Activated CD4-positive, alpha-beta T cell treated with anti-CD3 and anti-CD28 coated beads for 48 hours (primary cell): ENCODE measurements at regions not wholly inside any gene's neighbourhood (a gene's known extent, or its start where the extent isn't known, plus 50 kb on each side); places are given as distances from the start of the nearest gene placed in this dataset.
A peak's percentile ranks its signal among the peaks of the same experiment; 100 is the strongest.

Source experiments
- DNase-seq: peaks from one replicate; pipeline ENCODE4 v3.0.0-alpha.2; 2020

DNA sequence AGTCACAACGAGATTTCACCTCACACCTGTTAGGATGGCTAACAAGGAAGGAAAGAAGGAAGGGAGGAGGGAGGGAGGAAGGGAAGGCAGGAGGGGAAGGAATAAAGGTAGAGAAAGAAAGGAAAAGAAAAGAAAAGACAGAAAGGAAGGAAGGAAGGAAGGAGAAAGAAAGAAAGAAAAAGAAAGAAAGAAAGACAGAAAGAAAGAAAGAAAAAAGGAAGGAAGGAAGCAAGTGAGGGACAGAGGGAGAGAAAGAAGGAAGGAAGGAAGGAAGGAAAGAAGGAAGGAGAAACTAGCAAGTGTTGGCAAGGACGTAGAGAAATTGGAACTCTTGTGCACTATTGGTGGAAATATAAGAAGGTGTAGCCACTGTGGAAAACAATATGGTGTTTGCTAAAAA lies 52.2 kb downstream of the CCDC185 start:
- DNase-seq = no peak

DNA sequence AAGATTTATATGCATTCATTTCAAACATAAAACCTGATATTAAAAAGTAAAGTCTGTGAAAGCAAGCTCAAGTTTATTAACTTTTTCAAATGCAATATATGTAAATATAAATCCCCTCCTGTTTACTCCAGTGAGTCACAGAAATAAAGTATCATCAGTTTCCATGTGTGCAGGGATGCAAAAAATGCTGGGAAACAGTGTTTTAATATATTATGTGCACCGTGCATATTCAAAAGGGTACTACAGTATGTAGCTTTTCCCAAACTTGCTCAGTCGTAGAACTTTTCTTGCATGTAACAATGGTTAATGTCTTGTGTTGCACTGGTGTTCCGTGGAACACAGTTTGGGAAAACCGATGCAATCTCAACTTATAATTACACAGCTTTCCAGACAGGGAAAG lies 60.7 kb downstream of the CCDC185 start:
- no peak for DNase-seq

- DNase-seq = no peak
These were observed 61.7 kb downstream of the CCDC185 start for GRCh38 chr1:223454959-223455358.

DNA sequence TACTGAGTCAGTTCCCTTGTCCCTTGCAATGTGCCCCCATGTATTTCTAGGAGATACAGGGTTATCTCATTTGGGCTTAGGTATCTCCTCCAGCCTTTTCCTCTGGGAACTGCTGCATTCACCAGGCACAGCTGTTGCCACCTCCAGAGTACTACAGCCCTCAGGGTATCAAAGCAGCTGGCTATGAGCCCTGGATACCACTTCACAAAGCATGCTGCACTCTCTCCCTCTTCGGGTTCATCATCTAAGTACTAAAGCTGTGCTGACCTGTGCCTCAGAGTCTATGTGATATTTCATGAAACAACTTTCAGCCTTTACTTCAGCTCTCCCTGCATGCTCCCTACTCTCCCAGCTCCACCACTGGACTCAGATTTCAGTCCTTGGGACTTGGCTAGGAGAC lies 62.3 kb downstream of the CCDC185 start:
- no peak for DNase-seq

DNA sequence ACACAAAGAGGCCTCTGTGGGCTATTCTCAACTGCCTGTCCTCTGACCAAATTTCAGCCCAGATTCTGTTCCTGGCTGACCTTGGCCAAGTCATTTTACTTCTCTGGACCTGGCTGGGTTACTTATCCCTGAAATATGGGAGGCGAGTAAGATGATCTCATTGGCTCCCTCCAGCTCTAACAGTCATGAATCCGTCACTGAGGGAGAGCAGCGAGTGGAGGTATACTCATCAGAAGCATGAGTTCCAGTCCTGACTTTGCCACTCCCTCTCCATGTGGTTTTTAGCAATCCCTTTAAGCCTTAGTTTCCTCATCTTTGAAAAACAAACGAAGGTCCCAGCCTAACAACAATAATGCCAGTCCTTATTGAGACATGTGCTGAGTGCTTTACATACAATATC lies 63.5 kb downstream of the CCDC185 start:
- no peak for DNase-seq

GRCh38 chr1:223460566-223461189 lies 67.5 kb downstream of the CCDC185 start:
- no peak for DNase-seq

DNA sequence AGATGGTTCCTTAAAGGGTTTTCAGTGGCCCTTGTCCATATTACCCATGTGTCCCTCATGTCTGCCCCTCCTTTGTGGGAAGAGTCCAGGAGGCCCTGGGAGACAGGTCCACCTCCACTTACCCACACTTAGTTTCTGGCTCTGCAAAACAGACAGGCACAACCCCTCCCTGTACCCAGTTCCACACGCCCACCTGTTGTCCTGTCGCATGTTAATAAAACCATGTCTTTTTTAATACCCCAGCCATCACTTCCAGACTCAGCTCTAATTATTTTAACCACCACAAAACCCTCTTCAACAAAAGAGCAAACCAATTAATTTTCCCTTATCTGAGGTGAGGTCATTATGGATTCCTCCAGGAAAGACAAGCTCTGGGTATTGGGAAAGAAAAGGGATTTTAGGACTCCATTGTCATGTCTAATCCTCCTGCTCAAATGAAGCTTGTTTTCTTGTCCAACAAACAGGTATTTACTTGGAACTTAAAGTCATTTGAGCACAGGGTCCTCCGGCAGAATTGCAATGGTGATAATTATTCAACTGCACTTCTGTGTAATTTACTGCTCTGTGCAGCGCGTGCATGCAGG lies 68.9 kb downstream of the CCDC185 start:
- no peak for DNase-seq

GRCh38 chr1:223462866-223463404 lies 69.7 kb downstream of the CCDC185 start:
- DNase-seq = no peak

- no peak for DNase-seq
These were observed 72.9 kb downstream of the CCDC185 start for GRCh38 chr1:223466151-223466550.

GRCh38 chr1:223471566-223471965 lies 78.4 kb downstream of the CCDC185 start:
- no peak for DNase-seq

GRCh38 chr1:223472057-223472456 lies 78.8 kb downstream of the CCDC185 start:
- DNase-seq = no peak

DNA sequence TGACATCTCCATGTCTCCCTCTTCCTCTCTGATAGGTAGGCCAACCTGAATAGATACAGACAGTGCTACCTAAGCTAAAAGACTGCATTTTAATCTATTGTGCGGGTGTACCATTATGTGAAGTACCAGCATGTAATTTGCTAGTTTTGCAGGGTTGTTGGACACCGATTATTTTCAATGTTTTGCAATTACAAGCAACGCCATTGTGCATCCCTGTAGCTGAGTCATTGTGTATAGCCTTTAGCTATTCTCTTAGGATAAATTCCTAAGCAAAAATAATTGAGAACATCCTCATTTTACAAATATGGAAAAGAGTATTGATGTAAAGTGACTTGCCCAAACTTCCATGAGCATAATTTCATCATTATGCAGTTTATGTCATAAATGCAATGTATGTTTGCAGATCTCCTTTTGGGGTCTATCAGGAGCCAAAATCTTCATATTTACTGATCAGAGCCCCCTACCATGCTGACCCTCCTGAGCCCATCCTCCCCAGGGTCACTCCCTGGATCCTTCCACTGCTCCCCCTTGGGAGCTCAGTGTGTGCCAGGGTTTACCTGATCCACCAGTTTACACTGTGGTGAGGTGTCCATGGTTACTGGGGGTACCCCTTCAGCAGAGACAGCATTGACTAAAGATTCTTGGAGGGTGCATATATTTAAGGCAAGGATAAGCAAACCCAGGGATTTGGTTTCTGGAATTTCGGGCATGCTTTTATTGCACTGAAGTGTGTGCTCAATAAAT lies 80.6 kb downstream of the CCDC185 start:
- no peak for DNase-seq

DNA sequence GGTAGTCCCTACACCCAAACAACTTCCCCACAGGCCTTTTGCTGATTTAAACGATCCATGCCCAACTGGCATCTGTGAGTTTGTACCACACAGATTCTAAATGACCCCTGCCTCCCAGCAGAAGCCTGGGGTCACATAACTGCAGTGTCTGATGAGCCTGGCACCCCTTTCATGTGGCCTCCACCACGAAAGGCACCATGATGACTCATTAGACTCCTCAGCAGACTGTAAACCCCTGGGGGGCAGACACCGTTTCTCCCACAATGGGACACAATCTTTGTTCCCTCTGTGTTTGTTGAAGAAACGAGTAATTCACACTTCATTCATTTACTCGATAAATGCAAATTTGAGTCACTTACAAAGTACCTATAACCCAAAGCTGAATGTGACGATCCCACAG lies 81.6 kb downstream of the CCDC185 start:
- peak; percentile 9 for DNase-seq

DNA sequence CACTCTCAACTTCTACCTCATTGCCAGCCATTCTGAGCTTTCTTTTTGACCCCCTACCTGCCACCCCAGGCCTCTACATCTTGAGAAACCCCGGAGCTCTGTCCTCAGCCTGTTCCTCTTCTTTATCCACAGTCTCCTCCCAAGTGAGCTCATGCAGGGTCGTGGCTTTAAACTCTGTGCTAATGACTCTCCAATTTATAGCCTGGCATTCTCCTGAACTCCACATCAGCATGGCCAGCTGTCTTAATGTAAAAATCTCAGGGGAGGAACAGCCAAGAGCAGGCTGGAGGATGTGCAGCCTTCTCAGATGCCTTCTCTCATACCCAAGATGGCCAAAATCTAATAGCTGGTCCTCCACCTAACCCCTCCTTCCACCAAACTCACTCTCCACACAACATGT lies 84.2 kb downstream of the CCDC185 start:
- no peak for DNase-seq

DNA sequence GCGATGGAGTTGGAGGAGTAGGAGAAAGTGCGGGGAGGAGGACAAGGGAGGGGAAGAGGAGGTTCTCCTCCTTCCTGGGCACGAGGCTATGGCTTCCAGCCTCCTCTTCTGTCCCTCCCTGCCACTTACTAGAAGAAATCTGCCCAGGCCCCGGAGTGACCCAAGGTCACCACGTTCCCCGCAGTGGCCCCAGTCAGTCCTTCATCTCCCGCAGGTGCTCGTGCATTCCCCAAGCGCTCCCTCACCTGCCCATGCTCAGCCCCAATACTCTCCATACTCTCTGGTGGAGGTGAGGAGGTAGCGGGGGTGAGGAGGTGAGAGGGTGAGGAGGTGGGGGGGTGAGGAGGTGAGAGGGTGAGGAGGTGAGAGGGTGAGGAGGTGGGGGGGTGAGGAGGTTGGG lies 85.4 kb downstream of the CCDC185 start:
- no peak for DNase-seq

DNA sequence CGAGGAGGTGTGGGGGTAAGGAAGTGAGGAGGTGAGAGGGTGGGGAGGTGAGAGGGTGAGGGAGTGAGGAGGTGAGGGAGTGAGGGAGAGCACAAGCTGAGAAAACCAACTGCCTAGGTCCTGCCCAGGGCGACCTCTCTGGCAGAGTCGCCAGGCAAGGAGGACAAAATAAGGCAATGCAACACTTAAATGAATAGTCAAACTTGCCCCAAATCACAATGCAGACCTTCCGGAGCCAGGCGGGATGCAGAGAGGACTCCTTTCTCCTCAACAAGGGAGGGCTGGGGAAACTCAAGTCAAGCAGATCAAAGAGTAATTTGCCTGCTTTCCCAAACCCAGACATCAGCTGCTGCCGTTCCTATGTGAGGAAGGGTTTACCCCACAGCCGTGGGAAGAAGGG lies 86.0 kb downstream of the CCDC185 start:
- DNase-seq = no peak

DNA sequence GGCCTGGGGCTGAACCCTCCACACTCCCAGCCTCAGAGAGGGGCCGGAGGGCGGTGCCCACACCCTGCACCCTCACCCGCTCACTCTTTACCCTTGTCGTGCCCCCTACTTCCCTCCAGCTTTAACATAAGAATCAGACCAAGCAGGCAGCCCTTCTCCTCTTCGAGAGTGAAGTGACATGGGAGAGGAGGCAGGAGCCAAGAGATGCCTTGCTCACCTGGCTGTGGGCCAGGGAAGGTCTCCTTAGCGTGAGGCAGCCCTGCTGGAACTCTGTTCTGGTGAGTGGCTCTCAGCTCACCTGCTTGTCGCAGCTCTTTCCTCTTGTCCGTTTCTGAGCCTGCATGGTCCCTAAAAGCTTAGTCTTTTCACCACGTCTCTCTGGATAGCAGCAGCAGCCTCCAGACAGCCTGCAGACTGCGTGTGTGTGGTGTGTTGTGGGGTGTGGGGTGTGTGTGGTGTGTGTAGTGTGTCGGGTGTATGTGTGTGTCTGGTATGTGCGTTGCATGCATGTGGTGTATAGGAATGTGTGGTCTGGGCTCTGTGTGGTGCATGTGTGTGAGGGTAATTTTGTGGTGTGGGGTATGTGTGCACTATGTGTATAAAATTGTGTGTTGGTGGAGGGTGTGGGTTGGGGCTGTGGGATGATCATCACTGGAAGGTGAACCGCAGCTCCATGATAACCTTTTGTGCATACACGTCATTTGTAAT lies 86.7 kb downstream of the CCDC185 start:
- no peak for DNase-seq

DNA sequence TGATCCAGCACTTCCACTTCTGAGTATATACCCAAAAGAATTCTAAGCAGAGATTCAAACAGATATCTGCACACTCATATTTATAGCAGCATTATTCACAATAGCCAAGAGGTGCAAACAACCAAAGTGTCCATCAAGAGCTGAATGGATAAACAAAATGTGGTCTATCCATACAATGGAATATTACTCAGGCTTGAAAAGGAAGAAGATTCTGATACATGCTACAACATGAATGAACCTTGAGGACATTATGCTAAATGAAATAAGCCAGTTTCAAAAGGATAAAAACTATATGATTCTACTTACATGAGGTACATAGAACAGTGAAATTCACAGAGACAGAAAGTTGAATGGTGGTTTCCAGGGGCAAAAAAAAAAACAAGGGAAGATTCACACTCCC lies 88.9 kb downstream of the CCDC185 start:
- no peak for DNase-seq

DNA sequence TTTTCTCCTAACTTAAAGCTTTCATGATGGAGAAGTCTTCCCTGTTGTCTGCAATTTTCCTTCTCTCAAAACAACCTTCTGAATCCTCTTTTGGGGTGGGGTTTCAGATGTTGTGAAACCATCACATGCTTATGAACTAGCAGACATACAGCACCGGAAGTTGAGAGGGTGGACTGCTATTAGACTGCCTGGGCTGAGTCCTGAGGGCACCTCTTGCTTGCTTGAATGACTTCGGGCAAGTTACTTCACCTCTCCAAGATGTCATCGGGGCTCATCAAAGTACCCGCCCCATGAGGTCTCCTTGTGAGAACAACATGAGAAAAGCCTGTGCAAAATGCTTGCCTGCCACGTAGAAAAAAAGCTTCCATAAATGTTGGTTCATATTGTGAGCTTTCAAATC lies 89.6 kb downstream of the CCDC185 start:
- no peak for DNase-seq

DNA sequence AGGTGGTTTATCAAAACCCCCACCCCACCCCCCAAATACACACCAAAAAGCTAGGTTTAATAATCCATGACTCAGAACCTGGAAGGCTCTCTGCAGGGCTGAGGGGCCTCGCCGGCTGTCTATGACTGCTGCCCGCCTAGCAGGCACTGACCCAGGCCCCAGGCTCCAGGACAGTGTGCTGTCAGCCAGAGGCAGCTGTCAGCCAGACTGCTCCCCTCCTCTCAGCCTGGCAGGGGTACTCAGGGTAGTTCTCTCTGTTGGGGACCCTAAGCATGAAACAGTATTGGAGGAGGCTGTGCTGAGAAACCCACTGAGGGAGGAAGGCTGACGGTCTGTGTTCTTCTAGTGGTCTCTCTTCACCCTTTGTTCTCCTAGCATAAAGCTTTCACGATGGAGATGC lies 90.3 kb downstream of the CCDC185 start:
- no peak for DNase-seq

GRCh38 chr1:223486366-223486765 lies 93.2 kb downstream of the CCDC185 start:
- DNase-seq = no peak

DNA sequence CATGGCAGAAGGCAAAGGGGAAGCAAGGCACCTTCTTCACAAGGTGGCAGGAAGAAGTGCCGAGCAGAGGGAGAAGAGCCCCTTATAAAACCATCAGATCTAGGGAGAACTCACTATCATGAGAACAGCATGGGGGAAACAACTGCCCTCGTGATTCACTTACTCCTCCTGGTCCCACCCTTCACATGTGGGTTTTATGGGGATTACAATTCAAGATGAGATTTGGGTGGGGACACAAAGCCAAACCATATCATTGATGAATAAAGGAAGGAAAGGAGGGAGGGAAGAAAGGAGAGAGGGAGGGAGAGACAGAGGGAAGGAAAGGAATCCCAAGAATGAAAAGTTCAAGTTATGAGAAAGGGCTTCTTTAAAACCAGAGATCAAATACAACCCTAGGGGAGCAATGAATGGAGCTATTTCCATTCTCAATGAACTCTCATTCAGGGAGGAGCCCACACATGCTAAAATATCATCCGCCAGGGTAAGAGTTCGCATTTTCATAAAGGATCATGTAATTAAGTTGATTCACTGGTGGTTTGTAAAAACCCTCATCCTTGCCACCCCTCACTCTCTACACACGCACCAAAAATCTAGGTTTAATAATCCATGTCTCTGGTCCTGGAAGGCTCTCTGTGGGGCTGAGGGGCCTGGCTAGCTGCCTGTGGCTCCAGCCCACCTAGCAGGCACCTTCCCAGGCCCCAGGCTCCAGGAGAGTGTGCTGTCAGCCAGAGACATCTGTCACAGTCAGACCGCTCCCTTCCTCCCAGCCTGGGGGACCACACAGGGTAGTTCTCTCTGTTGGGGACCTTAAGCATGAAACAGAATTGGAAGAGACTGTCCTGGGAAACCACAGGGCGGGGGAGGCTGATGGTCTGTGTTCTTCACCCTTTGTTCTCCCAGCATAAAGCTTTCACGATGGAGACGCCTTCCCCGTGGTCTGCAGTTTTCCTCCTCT lies 94.0 kb downstream of the CCDC185 start:
- no peak for DNase-seq

DNA sequence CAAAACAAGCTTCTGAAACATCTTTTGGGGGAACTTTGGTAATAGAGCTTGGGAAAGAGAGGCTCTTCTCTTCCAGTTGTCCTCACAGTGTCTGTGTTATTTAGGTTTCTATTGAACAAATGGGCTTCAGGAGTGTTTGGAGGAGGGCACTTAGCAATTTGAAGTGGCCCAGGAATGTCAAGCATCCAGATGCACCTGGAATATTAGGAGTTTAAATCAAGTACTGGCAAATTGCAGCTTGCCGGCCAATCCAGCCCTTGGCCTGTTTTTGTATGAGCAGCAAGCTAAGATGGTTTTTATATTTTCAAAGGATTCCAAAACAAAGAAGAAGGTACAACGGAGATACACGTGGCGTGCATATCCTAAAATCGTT lies 94.7 kb downstream of the CCDC185 start:
- DNase-seq = no peak
